TTC549 (cell line): ENCODE measurements at regions not wholly inside any gene's neighbourhood (a gene's known extent, or its start where the extent isn't known, plus 50 kb on each side); places are given as distances from the start of the nearest gene placed in this dataset.

Experiments
- FAIRE-seq: peaks from 2 replicates; lab custom pipeline; 2012; peaks lifted over from hg19 to GRCh38; lab: Jason Lieb, UNC

DNA sequence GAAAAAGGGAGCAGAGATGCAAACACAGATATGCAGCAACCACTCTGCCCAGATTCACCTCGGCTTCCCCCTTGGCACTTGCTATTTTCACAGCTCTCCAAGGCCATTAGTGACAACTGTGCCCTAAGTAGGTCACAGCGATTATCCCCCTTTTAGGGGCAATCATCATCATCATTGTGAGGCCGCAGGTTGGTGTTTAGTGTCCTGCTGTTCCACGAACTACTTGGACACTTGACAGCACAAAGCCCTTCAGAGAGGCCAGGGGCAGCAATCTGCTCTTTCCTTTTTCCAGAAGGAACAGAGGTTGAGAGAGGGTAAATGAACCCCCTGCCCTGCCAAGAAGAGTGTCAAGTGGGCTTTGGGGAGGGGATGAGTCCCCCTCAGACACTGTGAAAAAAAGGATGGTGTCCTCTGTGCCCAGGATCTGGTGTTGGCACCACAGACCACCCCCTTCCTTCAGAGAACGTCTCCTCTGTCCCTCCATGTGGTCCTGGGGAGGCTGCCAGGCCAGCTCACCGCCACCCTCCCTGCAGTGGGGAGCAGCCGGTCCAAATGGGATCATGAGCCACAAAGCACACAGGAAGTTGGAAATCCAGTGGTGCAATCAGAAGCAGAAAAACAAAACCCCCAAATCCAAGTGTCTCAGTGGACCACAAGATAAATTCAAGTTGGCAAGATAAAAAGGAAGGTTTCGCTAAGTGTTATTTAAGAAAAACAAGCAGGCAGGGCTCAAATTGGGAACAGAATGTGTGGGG is 78.4 kb upstream of the MED9 start:
- no peak for FAIRE-seq

DNA sequence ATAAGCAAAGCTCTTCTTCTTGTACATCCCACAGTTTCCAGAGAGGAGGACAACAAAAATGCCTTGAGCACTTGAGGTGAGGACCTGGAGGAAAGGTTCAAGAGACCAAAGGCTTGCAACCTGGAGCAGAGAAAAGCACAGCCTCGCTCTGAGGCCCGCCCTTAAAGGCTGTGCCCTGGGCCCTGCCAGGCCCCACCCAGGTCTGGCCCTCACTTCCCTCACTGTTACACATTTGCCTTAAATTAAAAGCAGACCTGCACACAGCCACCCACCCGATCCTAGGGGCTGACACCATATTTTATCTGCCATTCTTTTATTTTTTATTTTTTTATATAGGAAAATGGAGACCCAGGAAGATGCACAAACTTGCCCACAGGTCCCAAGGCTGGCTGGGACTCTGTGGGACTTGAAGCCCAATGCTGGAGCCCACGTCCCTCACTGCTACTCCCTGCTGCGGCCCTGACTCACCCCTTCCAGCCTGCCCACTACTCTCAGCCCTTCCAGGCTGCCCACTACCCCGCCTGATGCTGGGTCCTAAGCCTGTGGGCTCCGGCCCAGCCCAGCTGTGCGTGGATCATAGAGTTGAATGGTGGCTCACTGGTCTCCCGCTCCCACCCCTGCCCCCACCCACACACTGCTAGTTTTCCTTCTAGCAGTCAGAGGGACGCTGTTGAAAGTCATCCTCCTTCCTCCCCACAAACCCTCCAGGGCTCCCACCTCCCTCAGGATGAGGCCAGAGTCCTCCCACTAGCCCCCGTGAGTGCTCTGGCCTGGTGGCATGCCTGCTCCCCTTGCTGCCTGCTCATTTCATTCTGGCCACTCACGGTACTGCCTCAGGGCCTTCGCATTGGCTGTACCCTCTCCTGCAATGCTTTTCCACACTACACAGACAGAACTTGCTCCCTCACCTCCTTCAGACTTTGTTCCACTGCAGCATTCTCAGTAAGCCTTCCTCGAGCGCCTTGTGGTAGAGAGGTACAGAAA is 77.6 kb upstream of the MED9 start:
- no peak for FAIRE-seq

GRCh38 chr17:17400070-17400469 is 76.7 kb upstream of the MED9 start:
- no peak for FAIRE-seq

DNA sequence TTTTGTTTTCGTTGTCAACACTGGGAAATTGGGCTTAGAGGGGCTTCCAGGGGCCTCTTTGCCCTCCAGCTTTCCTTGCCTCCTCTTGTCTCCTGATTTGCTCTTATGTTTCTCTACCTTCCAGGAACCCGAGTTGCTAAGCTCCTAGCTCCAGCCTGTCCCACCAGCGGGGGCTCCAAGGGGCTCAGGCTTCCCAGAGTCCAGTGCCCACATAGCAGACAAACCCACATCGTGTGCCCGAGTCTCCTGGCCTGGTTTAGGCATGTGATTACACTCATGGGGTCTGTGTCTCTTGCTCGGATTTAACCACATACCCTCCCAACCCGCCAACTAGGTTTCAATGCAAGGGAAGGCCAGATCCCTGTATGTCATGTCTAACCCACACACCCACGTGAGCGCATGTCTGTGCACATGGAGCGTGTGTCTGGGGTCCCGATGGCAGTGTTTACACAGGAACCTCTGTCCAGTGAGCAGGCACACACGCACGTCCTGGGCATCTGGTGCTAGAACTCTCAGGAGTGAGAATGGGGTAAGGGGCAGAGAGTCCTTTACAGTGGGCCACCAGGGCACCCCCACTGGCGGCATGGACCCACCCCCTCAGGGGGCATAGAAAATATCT is 76.1 kb upstream of the MED9 start:
- FAIRE-seq: no peak

GRCh38 chr17:17401271-17401781 is 75.5 kb upstream of the MED9 start:
- no peak for FAIRE-seq

DNA sequence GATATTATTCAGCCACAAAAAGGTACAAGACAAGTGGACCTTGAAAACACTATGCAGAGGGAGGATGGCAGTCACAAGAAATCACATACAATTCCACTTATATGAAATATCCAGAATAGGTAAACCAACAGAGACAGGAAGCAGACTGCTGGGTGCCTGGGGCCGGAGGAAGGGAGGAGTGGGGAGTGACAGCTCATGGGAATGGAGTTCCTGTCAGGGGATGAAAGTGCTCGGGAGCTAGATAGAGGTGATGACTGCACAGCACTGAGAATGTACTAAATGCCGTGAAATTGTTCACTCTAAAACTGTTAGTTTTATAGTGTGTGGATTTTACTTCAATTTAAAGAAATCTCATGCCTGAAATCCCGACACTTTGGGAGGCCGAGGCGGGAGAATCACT is 74.2 kb upstream of the MED9 start:
- no peak for FAIRE-seq

DNA sequence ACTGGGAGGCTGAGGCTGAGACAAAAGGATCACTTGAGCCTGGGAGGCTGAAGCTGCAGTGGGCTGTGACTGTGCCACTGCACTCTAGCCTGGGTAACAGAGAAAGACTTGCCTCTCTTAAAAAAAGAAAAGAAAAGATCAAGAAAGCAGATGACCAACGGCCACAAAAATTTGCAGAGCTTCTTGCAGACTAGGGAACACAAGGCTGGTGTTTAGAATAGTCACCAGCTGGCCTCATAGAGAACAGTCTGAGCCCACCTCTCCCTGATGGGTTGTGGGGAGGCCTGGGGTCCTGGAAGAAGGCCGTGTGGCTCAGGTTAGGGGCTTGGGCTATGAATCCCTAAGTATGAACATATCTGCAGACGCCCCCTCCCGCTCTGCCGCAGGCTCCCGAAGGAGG is 73.7 kb upstream of the MED9 start:
- FAIRE-seq: no peak

GRCh38 chr17:17403899-17404576 is 72.8 kb upstream of the MED9 start:
- no peak for FAIRE-seq

DNA sequence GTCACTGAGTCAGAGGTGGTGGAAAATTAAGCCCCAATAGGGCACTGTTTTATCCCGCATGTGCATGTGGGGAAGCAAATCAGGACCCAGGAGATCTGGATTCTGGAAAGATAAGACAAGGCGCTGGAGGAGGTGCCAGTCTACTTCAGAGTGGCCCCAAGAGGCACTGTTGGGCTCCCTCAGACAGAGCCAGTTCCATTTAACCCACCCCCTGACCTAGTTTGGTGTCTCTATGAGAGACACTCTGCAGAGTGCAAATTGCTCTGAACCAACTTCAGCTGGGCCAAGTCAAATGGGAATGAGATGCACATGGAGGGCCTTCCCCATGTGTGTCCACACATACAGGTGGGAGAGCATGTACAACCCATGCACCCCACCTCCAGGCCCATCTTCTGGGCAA is 71.1 kb upstream of the MED9 start:
- FAIRE-seq: no peak

DNA sequence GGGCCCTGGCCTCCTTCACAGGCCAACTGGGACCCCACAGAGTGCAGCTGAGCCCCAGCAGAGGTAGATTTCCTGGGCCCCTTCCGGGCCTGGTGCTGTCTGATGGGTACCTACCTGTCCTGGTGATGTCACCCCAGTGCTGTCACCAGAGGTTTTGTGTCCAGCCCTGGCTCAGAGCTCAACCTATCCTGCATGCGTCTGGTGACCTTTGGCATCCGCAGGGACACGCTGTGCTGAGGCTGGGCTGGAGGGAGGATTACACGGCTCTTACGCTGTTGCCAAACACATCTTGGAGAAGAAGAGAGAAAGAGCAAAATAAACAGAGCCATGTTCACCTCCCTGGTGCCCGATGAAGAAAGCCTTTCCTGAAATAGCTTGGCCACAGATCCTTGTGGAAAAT is 70.6 kb upstream of the MED9 start:
- FAIRE-seq: no peak

DNA sequence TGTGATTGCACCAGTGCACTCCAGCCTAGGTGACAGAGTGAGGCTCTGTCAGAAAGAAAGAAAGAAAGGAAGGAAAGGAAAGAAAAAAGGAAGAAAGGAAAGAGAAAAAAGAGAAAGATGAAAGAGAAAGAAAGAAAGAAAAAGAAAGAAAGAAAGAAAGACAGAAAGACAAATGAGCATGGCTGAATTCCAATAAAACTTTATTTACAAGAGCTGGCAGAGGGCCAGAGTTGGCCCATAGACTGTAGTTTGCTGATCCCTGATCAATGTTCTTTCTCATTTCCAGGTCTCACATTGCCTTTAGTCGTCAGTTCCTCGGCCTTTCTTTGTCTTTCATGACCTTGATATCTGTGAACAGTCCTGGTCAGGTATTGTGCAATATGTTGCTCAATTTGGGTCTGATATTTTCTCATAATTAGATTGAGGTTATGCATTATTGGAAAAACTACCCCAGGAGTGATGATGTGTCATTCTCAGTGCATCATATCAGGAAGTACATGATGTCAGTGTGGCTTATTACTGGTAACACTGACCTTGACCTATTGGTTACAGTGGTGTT is 68.5 kb upstream of the MED9 start:
- FAIRE-seq: no peak

GRCh38 chr17:17410357-17410756 is 66.4 kb upstream of the MED9 start:
- FAIRE-seq: no peak

GRCh38 chr17:17411692-17412091 is 65.1 kb upstream of the MED9 start:
- no peak for FAIRE-seq

- no peak for FAIRE-seq
Observed at GRCh38 chr17:17412326-17412725, 64.5 kb upstream of the MED9 start.

GRCh38 chr17:17413215-17413792 is 63.5 kb upstream of the MED9 start:
- no peak for FAIRE-seq

DNA sequence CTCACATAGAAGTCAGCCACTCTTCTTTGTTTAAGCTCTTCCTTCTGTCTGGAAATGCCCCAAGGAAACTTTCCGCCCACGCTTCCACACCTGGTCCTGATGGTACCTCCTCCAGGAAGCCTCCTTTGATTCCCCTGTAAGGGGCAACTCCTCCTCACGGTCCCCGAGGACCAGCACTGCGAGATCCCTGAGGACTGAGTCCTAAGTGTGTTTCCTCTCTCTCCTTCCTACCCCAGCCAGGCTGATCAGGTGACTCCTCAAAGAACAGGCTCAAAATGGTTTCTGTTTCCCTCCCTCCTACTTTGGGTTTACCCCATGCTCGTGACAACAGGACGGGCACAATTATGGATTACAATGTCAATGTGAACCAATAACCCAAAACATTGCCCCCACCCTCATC is 63.0 kb upstream of the MED9 start:
- no peak for FAIRE-seq

DNA sequence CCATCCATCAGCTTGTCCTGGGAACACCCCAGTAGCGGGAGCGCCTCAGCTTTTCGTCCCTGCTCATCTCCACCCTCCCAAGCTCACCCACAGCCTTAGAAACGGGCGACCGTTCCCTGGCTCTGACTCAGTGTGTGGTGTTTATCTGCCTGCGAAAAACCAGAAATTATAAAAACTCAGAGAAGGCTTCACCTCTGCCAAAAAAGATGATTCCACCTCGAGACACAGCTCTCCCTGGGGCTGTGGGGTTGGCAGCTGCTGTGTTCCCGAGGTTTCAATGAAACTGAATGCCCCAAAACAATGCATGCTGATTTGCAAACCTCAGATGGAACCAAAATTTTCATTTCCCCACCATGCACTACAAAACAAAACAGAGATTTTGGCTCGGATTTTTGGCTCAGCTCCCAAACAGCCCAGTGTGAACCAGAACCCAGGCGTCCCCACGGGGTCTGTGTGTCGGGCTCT is 62.4 kb upstream of the MED9 start:
- no peak for FAIRE-seq

GRCh38 chr17:17415006-17415405 is 61.8 kb upstream of the MED9 start:
- no peak for FAIRE-seq

- peak; percentile 78 for FAIRE-seq
Observed at GRCh38 chr17:17416007-17416399, 60.8 kb upstream of the MED9 start.

GRCh38 chr17:17416400-17417360 is 60.1 kb upstream of the MED9 start:
- no peak for FAIRE-seq
